GM18951 (cell line): ENCODE measurements at regions not wholly inside any gene's neighbourhood (a gene's known extent, or its start where the extent isn't known, plus 50 kb on each side); places are given as distances from the start of the nearest gene placed in this dataset.

Source experiments
- POLR2A ChIP-seq: IDR thresholded peaks from 4 replicates; pipeline ENCODE4 v1.6.1; 2011; ENCODE audit warnings: mild to moderate bottlenecking; ENCODE audit not compliant: insufficient read length, insufficient read depth; ENCODE audit errors: extremely low read depth
- in situ Hi-C: fragments of 300-500 bp; cut with MboI; formaldehyde crosslinking; loops from one replicate; pipeline ENCODE4 v1.12.0; 2022; ENCODE audit warnings: low sequenced_read_pairs, mixed read lengths, inconsistent platforms; ENCODE audit not compliant: unreplicated experiment

DNA sequence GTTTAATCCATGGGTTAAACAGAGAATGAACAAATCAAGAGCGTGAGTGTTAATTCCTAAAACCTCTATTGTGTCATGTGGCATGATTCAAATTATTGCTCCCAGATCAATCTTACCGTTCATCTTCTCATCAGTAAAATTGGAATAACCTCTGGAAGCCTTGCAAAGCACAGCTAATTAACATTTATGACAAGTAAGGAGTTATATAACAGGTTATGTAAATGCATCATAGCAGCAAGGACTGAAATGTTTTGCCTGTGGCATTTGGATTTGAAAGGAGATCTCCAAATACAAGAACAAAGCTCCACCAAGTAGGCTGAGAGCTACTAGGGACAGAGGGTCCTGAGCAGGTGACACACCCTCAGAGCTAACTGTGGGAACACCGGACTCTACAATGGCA, 502.9 kb upstream of the CELF2 start:
- no peak for TF ChIP-seq POLR2A
- in situ Hi-C loops, result no loop called here

DNA sequence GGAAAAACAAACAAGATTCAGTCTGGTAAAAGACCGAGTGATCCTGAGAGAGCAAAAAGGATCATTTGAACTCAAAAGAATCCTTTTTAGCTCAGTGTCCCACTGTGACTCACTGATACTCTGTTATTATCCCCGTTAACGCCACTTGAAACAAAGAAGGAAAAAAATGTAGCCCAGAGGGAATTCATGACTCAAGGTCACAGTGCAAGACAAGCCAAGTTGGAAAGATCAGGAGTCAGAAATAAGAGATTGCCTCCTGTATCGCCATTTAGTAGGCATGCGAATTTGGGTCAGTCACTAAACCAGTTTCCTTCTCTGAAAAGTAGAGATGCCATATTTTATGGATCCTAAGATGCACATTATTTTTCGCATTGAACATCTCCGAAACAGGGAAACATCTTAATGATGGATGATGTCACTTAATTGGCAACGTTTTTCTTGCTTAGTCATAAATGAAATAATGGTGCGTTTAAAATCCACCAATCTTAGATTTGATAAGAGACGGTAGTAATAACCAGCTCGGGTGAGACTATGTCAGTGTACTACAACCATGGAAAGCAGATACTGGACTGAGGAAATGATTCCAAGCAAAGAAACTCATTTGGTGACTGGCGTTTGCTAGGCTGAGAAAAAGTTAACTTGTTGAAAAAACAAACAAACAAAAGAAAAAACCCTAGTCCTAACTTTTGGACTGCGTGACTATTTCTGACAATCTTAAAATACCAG, 502.0 kb upstream of the CELF2 start:
- in situ Hi-C loops, result no loop called here
- no peak for TF ChIP-seq POLR2A

DNA sequence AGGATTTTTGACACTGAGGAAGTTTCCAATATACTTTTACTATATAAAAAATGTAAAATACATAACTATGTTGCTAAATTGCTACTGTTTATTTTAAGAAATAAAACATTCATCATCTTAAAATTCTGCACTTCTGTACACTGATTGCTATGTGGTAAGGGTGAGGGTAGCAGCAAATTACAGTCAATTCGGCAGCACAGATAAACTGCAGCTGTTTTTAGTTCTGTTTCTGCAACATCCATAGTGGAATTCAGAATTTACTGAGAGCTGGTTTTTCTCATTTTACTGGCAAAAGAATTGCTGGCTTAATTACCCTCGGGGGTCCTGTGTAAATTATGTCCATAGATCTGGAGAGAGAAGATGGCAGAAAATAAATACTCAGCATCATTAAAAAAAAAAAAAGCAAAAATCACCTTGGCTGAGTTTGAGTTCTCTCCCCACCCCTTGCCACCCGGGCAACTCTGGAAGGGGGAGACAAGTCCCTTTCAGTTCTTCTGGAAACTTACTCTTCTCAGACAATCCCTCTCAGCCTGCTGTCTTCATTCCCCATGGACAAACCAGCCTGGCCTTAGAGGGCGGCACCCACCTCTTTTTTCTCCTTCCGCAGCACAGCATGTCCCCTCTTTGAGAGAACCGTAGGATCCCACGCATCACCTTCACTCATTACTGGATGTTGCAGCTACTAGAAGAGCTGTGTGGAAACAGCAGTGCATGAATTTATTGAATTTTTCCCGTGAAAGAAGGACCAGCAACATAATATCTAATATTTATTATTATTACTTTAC, 501.1 kb upstream of the CELF2 start:
- no peak for TF ChIP-seq POLR2A
- in situ Hi-C loops, result no loop called here

DNA sequence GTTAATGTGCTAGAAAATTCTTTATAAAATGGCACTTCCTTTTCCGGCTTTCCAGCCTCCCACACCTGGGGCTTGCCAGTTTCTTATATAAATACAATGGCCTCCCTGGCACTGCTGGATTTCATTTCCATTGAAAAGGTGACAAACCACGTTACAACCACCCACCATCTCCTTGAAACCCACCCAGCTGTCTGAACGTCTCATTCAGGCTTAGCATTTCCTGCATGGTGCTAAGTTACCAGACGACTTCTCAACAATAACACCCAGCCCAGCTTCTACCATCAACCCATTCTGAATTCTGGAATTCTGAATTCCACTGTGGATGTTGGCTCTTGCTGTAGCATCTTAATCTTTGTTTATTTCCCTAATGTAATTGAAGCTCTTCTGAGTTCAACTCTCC, 499.8 kb upstream of the CELF2 start:
- in situ Hi-C loops, result no loop called here
- no peak for TF ChIP-seq POLR2A

- in situ Hi-C loops, result no loop called here
- no peak for TF ChIP-seq POLR2A
Observed at GRCh38 chr10:10519674-10520073, 498.0 kb upstream of the CELF2 start.

GRCh38 chr10:10520491-10521385, 496.9 kb upstream of the CELF2 start:
- in situ Hi-C loops, result no loop called here

DNA sequence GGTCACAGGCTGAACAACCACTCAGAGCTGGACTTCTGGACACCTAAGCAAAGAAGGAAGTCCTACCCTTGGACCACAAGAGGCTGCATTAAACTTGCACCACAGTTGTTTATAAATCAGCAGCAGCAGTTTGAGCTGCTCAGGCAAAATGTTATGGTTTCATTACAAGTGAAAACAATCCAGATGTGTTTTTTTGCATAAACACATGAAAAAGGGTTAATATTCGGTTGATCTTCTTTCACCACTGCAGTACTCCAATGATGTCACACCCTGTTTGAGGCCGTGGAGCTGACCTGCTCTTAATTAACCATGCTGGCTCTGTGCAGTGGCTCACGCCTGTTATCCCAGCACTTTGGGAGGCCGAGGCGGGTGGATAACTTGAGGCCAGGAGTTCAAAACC, 490.8 kb upstream of the CELF2 start:
- TF ChIP-seq POLR2A, result no peak
- in situ Hi-C loops, result no loop called here

More at GRCh38 chr10:10520491-10521385, 496.9 kb upstream of the CELF2 start:
- TF ChIP-seq POLR2A, result no peak

- no peak for TF ChIP-seq POLR2A
- in situ Hi-C loops, result no loop called here
Observed at GRCh38 chr10:10527861-10528562, 489.7 kb upstream of the CELF2 start.

DNA sequence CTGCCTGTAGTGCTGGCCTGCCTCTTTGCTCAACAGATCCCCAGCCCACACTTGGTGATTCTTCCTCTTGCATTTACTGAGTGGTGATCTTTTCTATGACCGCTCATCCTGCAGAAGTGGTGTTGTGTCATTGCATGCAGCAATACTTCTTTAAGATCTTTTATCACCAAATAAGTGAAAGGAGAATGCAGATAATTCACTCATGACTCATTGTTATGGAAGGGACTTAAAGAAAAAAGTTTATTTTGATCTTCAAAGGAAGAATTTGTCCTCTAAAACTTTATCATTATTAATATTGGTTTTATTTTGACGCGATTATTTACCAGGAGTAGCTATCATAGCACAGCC, 489.1 kb upstream of the CELF2 start:
- in situ Hi-C loops, result no loop called here
- no peak for TF ChIP-seq POLR2A

DNA sequence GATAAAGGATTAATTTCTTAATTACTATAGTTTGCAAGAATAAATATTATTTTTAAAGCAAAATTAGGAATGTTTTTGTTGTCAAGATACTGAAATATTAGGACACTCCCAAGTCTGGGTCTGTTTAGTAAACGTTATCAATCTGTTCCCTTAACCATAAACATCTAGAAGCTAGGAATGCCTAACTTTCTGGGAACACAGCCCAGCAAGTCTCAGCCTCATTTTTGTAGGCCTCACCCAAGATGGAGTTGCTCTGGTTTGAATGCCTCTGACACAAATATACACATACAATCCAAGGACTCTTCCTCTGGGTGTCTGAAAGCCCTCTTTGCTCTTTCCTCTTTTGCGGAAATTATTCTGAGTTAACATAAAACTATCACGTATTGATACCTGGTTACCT, 487.4 kb upstream of the CELF2 start:
- in situ Hi-C loops, result no loop called here
- TF ChIP-seq POLR2A, result no peak

DNA sequence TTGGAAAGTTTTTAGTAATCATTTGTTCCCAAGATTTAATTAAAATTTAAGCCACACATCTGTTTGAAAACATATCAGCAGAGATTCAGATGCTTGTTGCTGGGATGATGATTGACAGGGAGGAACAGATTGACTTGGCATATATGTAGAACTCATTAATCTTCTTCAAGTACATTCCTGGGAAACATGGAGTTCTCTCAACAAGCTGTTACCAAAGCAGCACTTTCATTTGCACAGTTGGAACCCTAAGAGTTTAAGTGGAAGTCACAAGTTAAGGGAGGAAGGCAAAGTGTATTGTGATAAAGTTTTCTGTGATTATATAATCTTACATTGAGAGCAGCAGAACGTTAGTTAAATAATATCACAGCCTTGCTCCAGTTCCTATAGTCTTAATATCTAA, 485.4 kb upstream of the CELF2 start:
- TF ChIP-seq POLR2A, result no peak
- in situ Hi-C loops, result no loop called here

DNA sequence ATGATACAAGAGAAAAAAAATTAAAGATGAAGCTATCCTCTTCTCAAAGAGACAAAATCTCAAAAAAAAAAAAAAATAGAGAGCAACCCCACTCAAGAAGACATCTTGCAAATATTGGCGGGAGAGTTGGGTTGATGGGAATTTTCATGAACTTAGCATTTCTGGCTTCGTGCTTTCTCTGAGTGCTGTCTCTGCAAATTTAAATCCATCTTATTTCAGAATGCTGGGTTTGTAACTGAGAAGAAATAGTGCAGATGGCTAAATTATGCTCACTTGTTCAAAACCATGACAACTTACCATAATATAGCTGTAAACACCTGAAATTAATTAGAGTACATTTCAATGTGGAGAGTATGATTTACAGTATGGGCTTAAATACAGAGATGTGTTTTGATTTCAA, 484.8 kb upstream of the CELF2 start:
- in situ Hi-C loops, result no loop called here
- TF ChIP-seq POLR2A, result no peak

- no peak for TF ChIP-seq POLR2A
- in situ Hi-C loops, result no loop called here
Observed at GRCh38 chr10:10533437-10533836, 484.2 kb upstream of the CELF2 start.
